Keratinocyte (primary cell): ENCODE measurements at regions not wholly inside any gene's neighbourhood (a gene's known extent, or its start where the extent isn't known, plus 50 kb on each side); places are given as distances from the start of the nearest gene placed in this dataset.

Source experiments
- DNase-seq: peaks from one replicate; pipeline ENCODE4 v3.0.0-alpha.2; 2011; ENCODE audit warnings: low read depth, missing footprints, low spot score
- FAIRE-seq: peaks from 2 replicates; lab custom pipeline; 2011; peaks lifted over from hg19 to GRCh38; lab: Jason Lieb, UNC
- H2AFZ ChIP-seq: 2 replicates; pipeline ENCODE4 v1.6.0; 2012; ENCODE audit warnings: low read length, control low read depth, inconsistent platforms; ENCODE audit not compliant: control insufficient read depth
- H3K27ac ChIP-seq: 2 replicates; pipeline ENCODE4 v1.5.1; 2011; ENCODE audit warnings: low read length; ENCODE audit not compliant: control insufficient read depth, insufficient read depth
- H3K27me3 ChIP-seq: 3 replicates; pipeline ENCODE4 v1.6.0; 2011; ENCODE audit warnings: low read length; ENCODE audit not compliant: control insufficient read depth, insufficient read depth; ENCODE audit errors: extremely low read depth
- H3K36me3 ChIP-seq, 2 experiments: 2 replicates in 1 of 2; 3 replicates in 1 of 2; pipeline ENCODE4 v1.5.1; 2011; ENCODE audit warnings: low read length in 2 of 2, mild to moderate bottlenecking in 1 of 2; ENCODE audit not compliant: control insufficient read depth in 2 of 2, insufficient read depth in 2 of 2; ENCODE audit errors: extremely low read depth in 1 of 2
- H3K4me1 ChIP-seq: 3 replicates; pipeline ENCODE4 v1.5.1; 2011; ENCODE audit warnings: low read length; ENCODE audit not compliant: control insufficient read depth, insufficient read depth; ENCODE audit errors: extremely low read depth
- H3K4me2 ChIP-seq: 3 replicates; pipeline ENCODE4 v1.6.0; 2011; ENCODE audit warnings: low read depth, low read length; ENCODE audit not compliant: control insufficient read depth, insufficient read depth; ENCODE audit errors: extremely low read depth
- H3K4me3 ChIP-seq, 3 experiments: fragments of 200-600 bp in 1 of 3; sonication (generic) in 1 of 3; 2 replicates in 2 of 3; 3 replicates in 1 of 3; pipeline ENCODE4 v1.5.1; 2011 to 2016; ENCODE audit warnings: low read length in 3 of 3, mild to moderate bottlenecking in 3 of 3, control low read depth in 2 of 3, inconsistent platforms in 1 of 3, low read depth in 1 of 3, mixed read lengths in 1 of 3, mixed run types in 1 of 3, moderate library complexity in 1 of 3; ENCODE audit not compliant: control insufficient read depth in 2 of 3, insufficient read depth in 2 of 3; ENCODE audit errors: extremely low read depth in 1 of 3
- H3K79me2 ChIP-seq: 2 replicates; pipeline ENCODE4 v1.6.0; 2012; ENCODE audit warnings: low read length; ENCODE audit not compliant: control insufficient read depth, insufficient read depth
- H3K9ac ChIP-seq: 3 replicates; pipeline ENCODE4 v1.6.0; 2011; ENCODE audit warnings: low read length; ENCODE audit not compliant: control insufficient read depth, insufficient read depth; ENCODE audit errors: extremely low read depth
- H3K9me1 ChIP-seq: 3 replicates; pipeline ENCODE4 v1.6.0; 2011; ENCODE audit warnings: low read length; ENCODE audit not compliant: control insufficient read depth, insufficient read depth; ENCODE audit errors: extremely low read depth
- H3K9me3 ChIP-seq: 2 replicates; pipeline ENCODE4 v1.5.1; 2012; ENCODE audit warnings: low read depth, low read length; ENCODE audit not compliant: control insufficient read depth
- H4K20me1 ChIP-seq: 3 replicates; pipeline ENCODE4 v1.6.0; 2011; ENCODE audit warnings: low read length; ENCODE audit not compliant: control insufficient read depth, insufficient read depth; ENCODE audit errors: extremely low read depth
- CTCF ChIP-seq, 3 experiments: IDR thresholded peaks in 1 of 3; conservative IDR thresholded peaks in 1 of 3; optimal IDR thresholded peaks in 1 of 3; 2 replicates in 2 of 3; 3 replicates in 1 of 3; pipeline versions ENCODE3 to v1.5.1; 2011; ENCODE audit warnings: low read length in 3 of 3, mild to moderate bottlenecking in 3 of 3, moderate library complexity in 2 of 3, control low read depth in 1 of 3, inconsistent platforms in 1 of 3; ENCODE audit not compliant: insufficient read depth in 2 of 3; ENCODE audit errors: extremely low read depth in 1 of 3
- EZH2 ChIP-seq: IDR thresholded peaks from one replicate; pipeline ENCODE4 v1.6.1; 2012; ENCODE audit warnings: inconsistent platforms, mild to moderate bottlenecking, low read length, moderate library complexity
- dilution Hi-C: fragments of 300-500 bp; cut with MboI; formaldehyde crosslinking; loops from one replicate; pipeline ENCODE4 v1.7.0; 2020; ENCODE audit warnings: low sequenced_read_pairs; ENCODE audit not compliant: extremely low pct_ligation_motif_present

- H2AFZ ChIP-seq: no peak overlapping the region
- H3K4me1 ChIP-seq: no peaks in the 10 kb centered on the region
- H3K4me3 ChIP-seq: no peak overlapping the region
- H3K9me1 ChIP-seq: no peaks in the 10 kb centered on the region
- H3K9me3 ChIP-seq: no peaks in the 10 kb centered on the region
- H3K4me2 ChIP-seq: no peak overlapping the region
- FAIRE-seq: no peak
- H3K27ac ChIP-seq: no peak overlapping the region
- TF ChIP-seq CTCF (optimal IDR thresholded peaks at IDR 0.05 in 1 of 3, IDR thresholded peaks at IDR 0.05 in 1 of 3, conservative IDR thresholded peaks at IDR 0.05 in 1 of 3; ENCODE audit: extremely low read depth in 1 of 3, insufficient read depth in 2 of 3, low read length in 3 of 3) (no peak), EZH2 (no peak)
- DNase-seq: no peak
- dilution Hi-C loops: no loop called here
- H3K27me3 ChIP-seq: no peaks in the 10 kb centered on the region
- no peaks in the 10 kb centered on the region for H3K36me3 ChIP-seq
- no peaks in the 10 kb centered on the region for H4K20me1 ChIP-seq
- H3K9ac ChIP-seq: no peak overlapping the region
- no peaks in the 10 kb centered on the region for H3K79me2 ChIP-seq
These were observed 1015.6 kb downstream of the KCNMA1 start for GRCh38 chr10:76621886-76622620.

- no peak for TF ChIP-seq EZH2
- no peak for TF ChIP-seq CTCF (optimal IDR thresholded peaks at IDR 0.05 in 1 of 3, IDR thresholded peaks at IDR 0.05 in 1 of 3, conservative IDR thresholded peaks at IDR 0.05 in 1 of 3; ENCODE audit: extremely low read depth in 1 of 3, insufficient read depth in 2 of 3, low read length in 3 of 3)
These were observed 1019.0 kb downstream of the KCNMA1 start for GRCh38 chr10:76618641-76619040.

More at GRCh38 chr10:76618641-76619040, 1019.0 kb downstream of the KCNMA1 start:
- H3K4me2 ChIP-seq: no peak overlapping the region
- FAIRE-seq (no peak), DNase-seq (no peak)
- dilution Hi-C loops: no loop called here
- H3K9ac ChIP-seq: no peak overlapping the region
- H3K79me2 ChIP-seq: no peaks in the 10 kb centered on the region
- no peaks in the 10 kb centered on the region for H3K4me1 ChIP-seq
- no peaks in the 10 kb centered on the region for H3K9me1 ChIP-seq
- H3K27me3 ChIP-seq: no peaks in the 10 kb centered on the region
- H3K27ac ChIP-seq: no peak overlapping the region
- H3K4me3 ChIP-seq: no peak overlapping the region
- no peaks in the 10 kb centered on the region for H4K20me1 ChIP-seq
- no peak overlapping the region for H2AFZ ChIP-seq
- H3K36me3 ChIP-seq: no peaks in the 10 kb centered on the region
- no peaks in the 10 kb centered on the region for H3K9me3 ChIP-seq
